Heart right ventricle (tissue), 16 donors: ENCODE measurements at regions not wholly inside any gene's neighbourhood (a gene's known extent, or its start where the extent isn't known, plus 50 kb on each side); places are given as distances from the start of the nearest gene placed in this dataset.

Experiments used
- ATAC-seq, 8 donors: fragments of 200-7000 bp; cut with Tn5 transposase; one replicate each; pipeline ENCODE4 v1.9.1; 2020; ENCODE audit warnings: mild to moderate bottlenecking in 8 of 8, moderate library complexity in 8 of 8, moderate number of reproducible peaks in 1 of 8
- DNase-seq, 2 donors: peaks; one replicate each; pipeline ENCODE4 v3.0.0-alpha.2; 2020
- H3K27ac ChIP-seq, 10 donors: fragments of 200-600 bp; sonication (generic) in 2 of 10; one replicate each; pipeline versions ENCODE4 v1.5.0 to v1.8.0; 2020 to 2022; ENCODE audit warnings: mild to moderate bottlenecking in 3 of 10
- H3K27me3 ChIP-seq, 7 donors: fragments of 200-600 bp; one replicate each; pipeline ENCODE4 v1.8.0; 2021 to 2022; ENCODE audit warnings: mild to moderate bottlenecking in 2 of 7
- H3K36me3 ChIP-seq, 9 donors: fragments of 200-600 bp; sonication (generic) in 1 of 9; one replicate each; pipeline versions ENCODE4 v1.5.0 to v1.8.0; 2020 to 2022; ENCODE audit warnings: mild to moderate bottlenecking in 2 of 9
- H3K4me1 ChIP-seq, 9 donors: fragments of 200-600 bp; sonication (generic) in 1 of 9; one replicate each; pipeline versions ENCODE4 v1.5.0 to v1.8.0; 2020 to 2022; ENCODE audit warnings: mild to moderate bottlenecking in 4 of 9
- H3K4me3 ChIP-seq, 10 donors: fragments of 200-600 bp; sonication (generic) in 2 of 10; one replicate each; pipeline versions ENCODE4 v1.5.0 to v1.8.0; 2020 to 2022; ENCODE audit warnings: mild to moderate bottlenecking in 7 of 10, moderate library complexity in 2 of 10
- H3K9me3 ChIP-seq, 11 donors: fragments of 200-600 bp in 10 of 11; sonication (generic) in 2 of 11; one replicate each; pipeline versions ENCODE4 v1.5.0 to v1.8.0; 2013 to 2022; ENCODE audit warnings: mild to moderate bottlenecking in 2 of 11, control low read depth in 1 of 11, moderate library complexity in 1 of 11
- WGBS, 2 donors: extraction: QIAGEN DNeasy Blood & Tissue Kit; methylation state at CpG; one replicate each; pipeline ENCODE4 v1.1.7; 2013; ENCODE audit warnings: inconsistent platforms in 1 of 2; 5-methylcytosine and 5-hydroxymethylcytosine counted together
- intact Hi-C, 10 donors: fragments of 100-400 bp; cut with DNase I; formaldehyde crosslinking; loops; one replicate each; pipeline versions ENCODE4 v1.11.1 to v1.14.2; 2022
- TF ChIP-seq, protein P1 (sequence below), 9 donors: fragments of 200-600 bp; sonication (generic) in 2 of 9; IDR thresholded peaks; one replicate each; pipeline versions ENCODE4 v1.5.0 to v1.8.0; 2021 to 2022; ENCODE audit warnings: antibody characterized with exemption in 9 of 9, mild to moderate bottlenecking in 5 of 9, moderate library complexity in 1 of 9
- donor health status: Arrhythmogenic right ventricular cardiomyopathy.
- donor health status: ischemic (EF 13 %, LVEDD 7.1; RV severe dilation, severe dysfunction).
- donor health status: healthy with polysubstance abuse.
- donor health status: DM: no; HTN: yes; CAD: no.
- donor health status: DM: no; HTN: no; CAD: no.
- donor health status: ischemic (EF 25% LVEDD 6.9; RV normal size, moderate dysfunction).
- donor health status: ischemic (EF 25% LVEDD 5.7; RV mildly dilated, moderate dysfunction).
- donor health status: healthy.
- donor health status: DM: yes; HTN: yes; CAD: no.
- donor health status: Ischemic cardiomyopathy.
- donor health status: ischemic (EF 35%, LVEDD 5.7; RV mildly dilated, moderate dysfunction).
- donor health status: nonischemic (EF 11% LVEDD 7.7; RV severe dilation, severe dysfunction).
- donor health status: DM: yes; HTN: yes; CAD: no.
- donor health status: PGD.
- donor health status: ischemic (EF 29% LVEDD 5.4; RV normal size, mild dysfunction).
- donor health status: nonischemic (EF 23%, LVEDD 6.1; RV moderate dilation, normal function).

- 82% methylated on average over 10 of the region's 10 CpGs for WGBS, 2 donors
- Histone ChIP-seq H3K4me3 (no peak overlapping the region), H3K36me3 (no peaks in the 10 kb centered on the region), H3K27ac (no peak overlapping the region), H3K27me3 (peaks cover 0 to 32% (median 16%) of the 10 kb centered on the region in 7 donors), H3K4me1 (no peaks in the 10 kb centered on the region), H3K9me3 (no peaks in the 10 kb centered on the region)
- intact Hi-C loops = no loop called here
- DNase-seq (no peak), ATAC-seq (no peak)
- TF ChIP-seq, protein P1, sequence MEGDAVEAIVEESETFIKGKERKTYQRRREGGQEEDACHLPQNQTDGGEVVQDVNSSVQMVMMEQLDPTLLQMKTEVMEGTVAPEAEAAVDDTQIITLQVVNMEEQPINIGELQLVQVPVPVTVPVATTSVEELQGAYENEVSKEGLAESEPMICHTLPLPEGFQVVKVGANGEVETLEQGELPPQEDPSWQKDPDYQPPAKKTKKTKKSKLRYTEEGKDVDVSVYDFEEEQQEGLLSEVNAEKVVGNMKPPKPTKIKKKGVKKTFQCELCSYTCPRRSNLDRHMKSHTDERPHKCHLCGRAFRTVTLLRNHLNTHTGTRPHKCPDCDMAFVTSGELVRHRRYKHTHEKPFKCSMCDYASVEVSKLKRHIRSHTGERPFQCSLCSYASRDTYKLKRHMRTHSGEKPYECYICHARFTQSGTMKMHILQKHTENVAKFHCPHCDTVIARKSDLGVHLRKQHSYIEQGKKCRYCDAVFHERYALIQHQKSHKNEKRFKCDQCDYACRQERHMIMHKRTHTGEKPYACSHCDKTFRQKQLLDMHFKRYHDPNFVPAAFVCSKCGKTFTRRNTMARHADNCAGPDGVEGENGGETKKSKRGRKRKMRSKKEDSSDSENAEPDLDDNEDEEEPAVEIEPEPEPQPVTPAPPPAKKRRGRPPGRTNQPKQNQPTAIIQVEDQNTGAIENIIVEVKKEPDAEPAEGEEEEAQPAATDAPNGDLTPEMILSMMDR (IDR thresholded peaks at IDR 0.05) = no peak
Measured at GRCh38 chr10:128457136-128457535, 330.9 kb upstream of the MKI67 start.

GRCh38 chr10:128461991-128462390, 335.8 kb upstream of the MKI67 start:
- intact Hi-C loops = no loop called here
- no peak overlapping the region for H3K27ac ChIP-seq
- 63 to 73% methylated on average over 6 of the region's 6 CpGs for WGBS, 2 donors
- DNase-seq (no peak), ATAC-seq (no peak)
- H3K27me3 ChIP-seq = peaks cover 0 to 41% (median 21%) of the 10 kb centered on the region in 7 donors
- H3K4me1 ChIP-seq = no peaks in the 10 kb centered on the region
- TF ChIP-seq, protein P1 (IDR thresholded peaks at IDR 0.05) = no peak
- no peak overlapping the region for H3K4me3 ChIP-seq
- H3K9me3 ChIP-seq = no peaks in the 10 kb centered on the region
- H3K36me3 ChIP-seq = no peaks in the 10 kb centered on the region

DNA sequence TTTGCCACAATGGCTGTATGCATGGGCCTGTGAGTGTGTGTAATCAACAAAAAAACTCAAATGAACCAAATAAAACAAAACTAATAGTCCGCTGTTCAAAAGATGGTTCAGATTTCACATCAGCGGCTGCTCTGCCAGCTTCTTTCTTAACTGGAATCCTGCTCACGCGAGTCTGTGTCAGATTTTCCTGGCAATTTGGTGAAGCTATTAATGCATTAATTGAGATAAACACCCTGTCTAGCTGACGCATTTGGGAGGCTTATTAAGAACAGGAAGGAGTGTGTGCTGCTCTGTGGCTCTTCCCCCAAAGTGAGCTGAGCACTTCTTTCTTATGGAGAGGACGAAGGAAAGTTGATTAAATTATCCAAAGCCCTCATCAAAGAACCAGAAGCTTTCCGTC, 336.6 kb upstream of the MKI67 start:
- DNase-seq = no peak
- H3K4me1 ChIP-seq = no peaks in the 10 kb centered on the region
- no peaks in the 10 kb centered on the region for H3K36me3 ChIP-seq
- no peak overlapping the region for H3K27ac ChIP-seq
- 63 to 66% methylated on average over 7 of the region's 7 CpGs for WGBS, 2 donors
- H3K4me3 ChIP-seq = no peak overlapping the region
- intact Hi-C loops = no loop called here
- no peak for ATAC-seq
- TF ChIP-seq, protein P1 (IDR thresholded peaks at IDR 0.05) = no peak
- no peaks in the 10 kb centered on the region for H3K9me3 ChIP-seq
- peaks cover 0 to 41% (median 19%) of the 10 kb centered on the region in 7 donors for H3K27me3 ChIP-seq

GRCh38 chr10:128463991-128464760, 338.0 kb upstream of the MKI67 start:
- 81 to 84% methylated on average over 4 of the region's 4 CpGs for WGBS, 2 donors
- Histone ChIP-seq H3K27ac (no peak overlapping the region), H3K27me3 (peaks cover 0 to 45% (median 19%) of the 10 kb centered on the region in 7 donors), H3K4me1 (no peaks in the 10 kb centered on the region), H3K4me3 (no peak overlapping the region), H3K9me3 (no peaks in the 10 kb centered on the region), H3K36me3 (no peaks in the 10 kb centered on the region)
- ATAC-seq (peak in 5 of 8 donors; percentile 43 to 90 (median 74)), DNase-seq (peak in 1 of 2 donors; percentile 73)
- TF ChIP-seq, protein P1 (IDR thresholded peaks at IDR 0.05) = no peak
- intact Hi-C loops = no loop called here
